ENCODE measurements at regions not wholly inside any gene's neighbourhood (a gene's known extent, or its start where the extent isn't known, plus 50 kb on each side); places are given as distances from the start of the nearest gene placed in this dataset.
"Not testable (repeated sequence)": the region's sequence is repeated elsewhere in the genome, so short reads cannot be mapped to it uniquely, and the experiment has no call there.

GRCh38 chr16:85515830-85516397 is 97.2 kb upstream of the GSE1 start:
- DNase-seq (ENCODE audit: low spot score): peak; percentile 83
- Mint-ChIP-seq H3K27ac (ENCODE audit: unreplicated experiment) (peak overlapping the region; percentile 80), H3K36me3 (ENCODE audit: low read depth) (peaks cover 6% of the 10 kb centered on the region), H3K4me3 (ENCODE audit: unreplicated experiment) (no peak overlapping the region), H3K4me1 (ENCODE audit: low read depth) (peaks cover 31% of the 10 kb centered on the region), H3K27me3 (ENCODE audit: low read depth) (peaks cover 1% of the 10 kb centered on the region), H3K9me3 (ENCODE audit: low read depth) (no peaks in the 10 kb centered on the region)
- TF ChIP-seq CTCF (IDR thresholded peaks at IDR 0.05): no peak

- H3K36me3 Mint-ChIP-seq (ENCODE audit: low read depth): peaks cover 6% of the 10 kb centered on the region
- no peaks in the 10 kb centered on the region for H3K9me3 Mint-ChIP-seq (ENCODE audit: low read depth)
- peaks cover 1% of the 10 kb centered on the region for H3K27me3 Mint-ChIP-seq (ENCODE audit: low read depth)
- H3K4me3 Mint-ChIP-seq (ENCODE audit: unreplicated experiment): no peak overlapping the region
- TF ChIP-seq CTCF (IDR thresholded peaks at IDR 0.05): no peak
- H3K4me1 Mint-ChIP-seq (ENCODE audit: low read depth): peaks cover 35% of the 10 kb centered on the region
- DNase-seq (ENCODE audit: low spot score): no peak
- H3K27ac Mint-ChIP-seq (ENCODE audit: unreplicated experiment): no peak overlapping the region
Observed at GRCh38 chr16:85517154-85517553, 96.0 kb upstream of the GSE1 start.

GRCh38 chr16:85517563-85518179 is 95.5 kb upstream of the GSE1 start:
- Mint-ChIP-seq H3K27ac (ENCODE audit: unreplicated experiment) (no peak overlapping the region), H3K4me3 (ENCODE audit: unreplicated experiment) (no peak overlapping the region), H3K27me3 (ENCODE audit: low read depth) (peaks cover 1% of the 10 kb centered on the region), H3K9me3 (ENCODE audit: low read depth) (no peaks in the 10 kb centered on the region), H3K36me3 (ENCODE audit: low read depth) (peaks cover 6% of the 10 kb centered on the region), H3K4me1 (ENCODE audit: low read depth) (peaks cover 38% of the 10 kb centered on the region)
- no peak for DNase-seq (ENCODE audit: low spot score)
- no peak for TF ChIP-seq CTCF (IDR thresholded peaks at IDR 0.05)

GRCh38 chr16:85518398-85519049 is 94.6 kb upstream of the GSE1 start:
- H3K9me3 Mint-ChIP-seq (ENCODE audit: low read depth): no peaks in the 10 kb centered on the region
- H3K4me1 Mint-ChIP-seq (ENCODE audit: low read depth): peaks cover 42% of the 10 kb centered on the region
- H3K36me3 Mint-ChIP-seq (ENCODE audit: low read depth): peaks cover 6% of the 10 kb centered on the region
- no peak for TF ChIP-seq CTCF (IDR thresholded peaks at IDR 0.05)
- H3K4me3 Mint-ChIP-seq (ENCODE audit: unreplicated experiment): no peak overlapping the region
- DNase-seq (ENCODE audit: low spot score): no peak
- H3K27ac Mint-ChIP-seq (ENCODE audit: unreplicated experiment): no peak overlapping the region
- peaks cover 1% of the 10 kb centered on the region for H3K27me3 Mint-ChIP-seq (ENCODE audit: low read depth)

- not testable (repeated sequence) for H3K27me3 Mint-ChIP-seq (ENCODE audit: low read depth); H3K4me3 Mint-ChIP-seq (ENCODE audit: unreplicated experiment); DNase-seq (ENCODE audit: low spot score); H3K27ac Mint-ChIP-seq (ENCODE audit: unreplicated experiment); H3K36me3 Mint-ChIP-seq (ENCODE audit: low read depth); H3K9me3 Mint-ChIP-seq (ENCODE audit: low read depth)
- H3K4me1 Mint-ChIP-seq (ENCODE audit: low read depth): peaks cover 40% of the 10 kb centered on the region
Observed at GRCh38 chr16:85519050-85519440, 94.1 kb upstream of the GSE1 start.

Measured in chondrocyte (in vitro differentiated cells).